HG03060 (cell line): ENCODE measurements at regions not wholly inside any gene's neighbourhood (a gene's known extent, or its start where the extent isn't known, plus 50 kb on each side); places are given as distances from the start of the nearest gene placed in this dataset.

Experiments
- ATAC-seq: cut with Tn5 transposase; IDR thresholded peaks from one replicate; pipeline ENCODE4 v1.9.1; 2021; ENCODE audit warnings: low read depth, moderate number of reproducible peaks; ENCODE audit not compliant: unreplicated experiment

DNA sequence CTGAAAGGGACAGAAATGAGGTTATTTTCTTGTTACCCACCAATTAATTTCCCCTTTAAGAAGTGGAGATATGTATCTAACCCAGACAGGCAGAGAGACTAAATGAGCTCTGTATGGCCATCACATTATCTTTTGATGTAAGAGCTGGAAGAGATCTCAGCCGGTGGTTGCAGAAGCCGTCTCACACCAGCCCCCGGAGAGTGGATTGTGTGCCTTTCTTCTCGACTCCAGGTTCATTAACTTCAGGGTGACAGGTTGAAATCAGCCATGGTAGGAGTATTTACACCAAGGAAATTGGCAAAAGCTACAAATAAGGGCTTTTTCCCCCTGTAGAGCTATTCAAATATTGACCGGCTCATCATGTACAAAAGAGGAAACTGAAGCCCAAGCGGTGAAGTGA is 580.3 kb upstream of the CADM1 start:
- ATAC-seq, result no peak

GRCh38 chr11:116082256-116082655 is 578.0 kb upstream of the CADM1 start:
- no peak for ATAC-seq

DNA sequence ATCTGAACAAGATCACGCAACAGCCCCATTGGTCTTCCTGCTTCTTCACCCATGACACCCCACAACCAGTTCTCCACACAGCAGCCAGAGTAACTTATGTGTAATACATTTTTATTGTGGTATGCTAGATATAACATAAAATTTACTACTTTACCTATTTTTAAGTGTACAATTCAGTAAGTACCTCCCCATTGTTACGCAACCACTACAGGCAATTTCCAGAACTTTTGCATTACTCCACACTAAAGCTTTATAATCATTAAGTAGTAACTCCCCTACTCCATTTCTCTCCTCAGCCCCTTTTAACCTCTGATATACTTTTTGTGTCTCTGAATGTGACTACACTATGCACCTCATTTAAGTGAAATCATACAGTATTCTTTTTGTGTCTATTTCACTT is 575.4 kb upstream of the CADM1 start:
- no peak for ATAC-seq

DNA sequence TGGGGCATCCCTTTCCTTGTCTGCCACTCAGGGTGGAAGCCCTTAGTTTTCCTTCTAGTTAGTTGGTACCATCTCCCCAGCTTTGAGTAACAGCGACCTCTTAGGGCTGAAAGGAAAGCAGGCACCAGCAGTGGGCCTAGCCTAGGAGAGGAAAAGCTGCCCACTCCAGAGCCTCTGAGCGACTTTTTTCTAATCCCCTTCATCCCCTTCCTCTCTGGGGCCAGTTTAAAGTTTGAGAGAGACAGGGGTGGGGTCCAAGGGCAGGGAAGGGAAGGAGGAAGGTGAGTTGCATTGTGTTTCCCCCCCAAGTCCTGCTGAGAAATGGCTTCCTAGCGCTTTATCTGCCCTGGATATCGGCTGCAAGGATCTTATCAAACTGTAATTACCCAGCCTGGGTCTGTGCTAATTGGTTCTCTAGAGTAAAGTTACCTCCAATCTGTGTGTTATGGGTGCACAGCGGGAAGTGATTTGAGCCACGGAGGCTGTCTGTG is 573.9 kb upstream of the CADM1 start:
- no peak for ATAC-seq

- ATAC-seq, result no peak
These were observed 572.9 kb upstream of the CADM1 start for GRCh38 chr11:116077092-116077491.

DNA sequence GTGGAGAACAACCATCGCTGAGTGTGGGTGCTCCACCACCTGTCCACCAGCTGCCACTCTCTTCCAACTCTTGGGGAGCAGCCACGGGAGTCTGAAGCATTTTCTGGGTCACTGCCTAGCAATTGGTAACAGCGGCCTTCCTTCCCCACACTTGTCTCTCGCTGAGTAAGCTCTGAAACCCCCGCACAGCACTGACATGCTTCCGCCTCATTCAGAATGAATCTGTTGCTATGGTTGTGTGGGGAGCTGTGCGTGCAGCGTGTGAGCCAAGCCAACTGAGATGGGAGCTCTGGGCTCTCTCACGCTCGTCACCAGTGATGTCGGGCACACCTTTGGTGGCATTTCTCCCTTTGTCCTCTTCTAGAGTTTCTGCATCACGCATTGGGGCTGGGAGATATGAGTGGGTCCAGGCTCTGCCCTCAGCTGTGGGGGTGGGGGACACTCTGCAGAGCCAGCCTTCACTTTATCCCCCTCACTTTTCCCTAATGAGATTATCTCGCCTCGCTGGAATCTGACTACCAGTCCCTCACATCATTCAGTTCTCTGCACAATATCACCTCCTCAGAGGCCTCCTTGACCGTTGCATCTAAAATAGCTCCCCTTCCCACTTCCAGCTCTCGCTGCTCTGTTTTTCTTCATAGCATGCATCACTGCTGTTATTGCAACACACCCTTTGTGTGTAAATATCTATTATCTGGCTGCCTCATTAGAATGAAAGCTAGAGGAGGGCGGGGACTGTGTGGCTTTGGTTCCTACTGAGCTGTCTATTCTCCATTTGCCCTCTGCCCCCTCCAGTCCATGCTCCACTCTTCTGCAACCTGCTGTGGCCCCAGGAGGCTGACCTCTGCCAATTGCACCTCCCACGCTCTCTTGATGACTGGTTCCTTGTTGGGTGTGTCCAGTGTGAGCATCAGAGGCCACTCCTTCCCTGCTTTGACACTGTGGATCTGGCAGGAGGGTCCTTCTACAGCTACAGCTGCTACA is 569.9 kb upstream of the CADM1 start:
- ATAC-seq, result peak; percentile 64

DNA sequence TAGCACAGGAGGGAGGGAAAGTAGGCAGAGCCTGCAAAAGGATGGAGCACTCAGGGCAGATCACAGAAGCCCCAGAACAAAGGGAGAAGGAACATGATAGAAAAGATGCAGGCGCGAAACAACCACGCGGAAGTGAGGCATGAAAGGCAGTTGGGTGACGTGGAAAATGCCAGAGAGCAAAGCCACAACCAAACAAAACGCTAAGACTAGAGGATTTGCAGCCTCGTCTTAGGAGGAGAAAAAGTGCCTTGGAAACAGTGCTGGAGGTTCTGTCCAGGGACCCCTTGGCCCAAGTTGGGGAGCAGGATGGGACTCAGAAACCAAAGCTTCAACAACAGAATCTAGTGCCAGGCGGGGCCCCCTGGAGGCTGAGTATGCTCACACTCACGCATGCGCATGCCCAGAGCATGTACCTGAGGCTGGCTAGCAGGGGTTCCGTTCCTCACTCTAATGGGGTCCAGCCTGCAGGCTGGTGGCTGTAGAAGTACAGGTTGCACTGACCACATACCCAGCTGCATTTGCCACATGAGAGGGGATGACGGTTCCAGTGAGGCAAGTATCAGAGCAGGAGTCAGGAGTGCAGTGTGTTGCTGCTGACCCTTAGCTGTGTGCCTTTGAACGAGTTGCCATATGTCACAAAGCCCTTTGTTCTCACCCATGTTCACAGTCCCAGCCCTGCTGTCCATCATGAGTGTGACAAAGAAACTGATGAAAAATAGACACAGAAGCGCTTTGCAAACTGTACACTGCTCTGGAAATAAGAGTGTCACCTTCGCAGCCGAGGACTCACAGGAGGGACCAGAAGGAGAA is 568.6 kb upstream of the CADM1 start:
- no peak for ATAC-seq

DNA sequence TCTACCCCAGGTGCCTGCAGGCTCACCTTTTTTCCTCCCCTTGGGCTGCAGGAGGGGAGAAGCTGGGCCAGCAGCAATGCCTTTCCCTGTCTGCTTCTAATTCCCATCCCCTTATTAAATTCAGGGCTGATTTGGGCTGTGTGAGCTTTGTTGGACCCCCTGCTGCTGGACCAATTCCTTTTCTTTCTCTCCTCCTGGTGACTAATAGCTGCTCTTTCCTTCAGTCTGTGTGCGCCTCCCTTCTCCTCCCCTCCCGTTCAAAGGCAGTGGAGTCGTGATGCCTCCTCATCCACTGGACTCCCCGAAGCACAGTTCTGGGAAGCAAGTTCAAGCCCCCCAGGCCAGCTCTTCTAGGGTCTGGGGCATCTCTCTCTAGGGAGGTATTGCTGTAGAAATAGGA is 567.9 kb upstream of the CADM1 start:
- ATAC-seq, result no peak

DNA sequence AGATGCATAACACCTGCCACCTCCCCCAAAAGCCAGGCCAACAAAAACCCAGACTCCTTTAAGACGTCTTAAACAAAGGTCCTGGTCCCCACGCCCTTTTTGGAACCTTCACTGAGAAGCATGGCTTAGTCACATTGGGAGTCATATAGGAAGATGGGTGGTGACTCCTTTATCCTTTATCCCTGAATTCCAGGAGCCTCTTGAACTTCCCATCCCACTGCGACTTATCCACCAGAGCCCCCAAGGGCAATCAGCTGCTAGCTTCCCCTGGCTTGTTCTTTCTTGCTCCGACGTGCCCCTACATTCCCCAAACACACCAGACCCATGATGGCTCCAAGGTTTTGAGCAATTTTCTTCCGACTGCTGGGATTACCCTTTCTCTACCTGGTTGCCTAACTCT is 567.0 kb upstream of the CADM1 start:
- ATAC-seq, result no peak

DNA sequence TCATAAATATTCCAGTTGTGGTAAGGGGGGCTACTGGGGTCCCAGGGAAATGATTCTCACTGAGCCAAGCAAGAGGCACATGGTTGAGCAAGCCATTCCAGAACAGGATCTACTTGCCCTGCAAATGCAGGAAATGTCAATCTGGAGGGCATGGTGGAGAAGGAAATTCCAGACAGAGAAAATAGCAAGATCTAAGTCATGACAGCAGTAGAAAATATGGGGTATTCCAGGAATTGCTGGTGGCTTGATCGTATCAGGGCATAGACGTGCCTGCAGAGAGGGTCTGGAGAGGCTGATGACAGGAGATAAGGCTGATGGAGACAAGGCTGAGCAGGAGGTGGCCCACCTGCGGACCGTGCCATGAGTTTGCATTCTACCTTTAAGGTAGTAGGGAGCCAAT is 566.3 kb upstream of the CADM1 start:
- no peak for ATAC-seq

DNA sequence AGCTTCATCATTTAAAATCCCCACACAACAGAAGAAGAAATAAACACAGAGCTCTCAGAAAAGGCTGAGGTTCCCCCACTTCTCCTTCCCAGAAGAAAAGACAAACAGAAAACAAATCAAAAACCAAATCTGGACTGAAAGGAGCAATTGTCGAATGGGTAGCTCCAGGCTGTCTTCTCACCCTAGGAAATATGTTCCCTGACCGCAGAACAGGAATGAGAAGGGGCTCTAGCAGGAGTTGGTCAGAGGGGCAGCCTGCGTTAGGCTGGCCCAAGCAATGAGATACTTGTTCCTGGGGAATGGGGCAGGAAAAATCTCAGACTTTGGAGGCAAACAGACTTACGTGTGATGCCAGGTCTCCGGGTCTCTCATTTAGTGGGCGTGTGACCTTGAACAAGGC is 562.6 kb upstream of the CADM1 start:
- no peak for ATAC-seq

GRCh38 chr11:116065986-116066385 is 561.8 kb upstream of the CADM1 start:
- no peak for ATAC-seq

GRCh38 chr11:116065191-116065895 is 561.1 kb upstream of the CADM1 start:
- ATAC-seq, result no peak

GRCh38 chr11:116062490-116063171 is 558.4 kb upstream of the CADM1 start:
- no peak for ATAC-seq

- no peak for ATAC-seq
These were observed 557.9 kb upstream of the CADM1 start for GRCh38 chr11:116062129-116062489.

DNA sequence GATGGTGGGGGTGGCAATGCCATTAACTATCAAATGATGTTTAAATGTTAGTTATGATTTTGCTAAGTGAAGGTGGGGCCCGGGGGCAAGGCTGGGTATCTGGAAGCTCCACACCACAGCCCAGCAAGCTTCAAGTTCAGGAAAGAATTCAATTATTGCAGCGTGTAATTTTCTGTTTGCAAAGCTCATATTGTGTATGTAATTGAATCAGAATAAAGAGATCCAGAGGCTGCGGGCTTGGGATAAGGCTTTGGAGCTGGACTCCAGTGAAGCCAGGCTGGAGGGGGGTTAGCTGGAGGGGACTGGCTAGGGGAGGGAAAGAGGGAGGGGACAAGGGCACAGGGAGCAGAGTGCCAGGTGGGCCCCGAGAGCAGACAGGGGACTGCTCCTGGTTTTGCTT is 557.1 kb upstream of the CADM1 start:
- ATAC-seq, result no peak

- no peak for ATAC-seq
These were observed 555.7 kb upstream of the CADM1 start for GRCh38 chr11:116059919-116060318.

DNA sequence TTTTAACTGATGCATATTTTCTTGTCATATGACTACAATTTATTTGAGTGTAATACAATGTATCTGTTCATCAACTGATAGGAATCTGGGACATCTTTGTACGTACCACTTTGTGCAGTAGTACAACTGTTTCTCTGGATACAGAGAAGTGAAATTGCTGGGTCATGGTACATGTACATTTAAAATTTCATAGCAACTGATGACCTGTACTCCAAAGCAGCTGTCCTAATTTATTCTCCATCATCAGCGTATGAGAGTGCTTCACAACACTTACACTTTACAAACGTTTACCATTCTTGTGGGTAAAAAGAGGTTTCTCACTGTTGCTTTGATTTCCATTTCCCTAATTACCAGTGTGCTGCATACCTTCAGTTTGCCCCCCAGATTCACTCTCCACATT is 552.8 kb upstream of the CADM1 start:
- no peak for ATAC-seq

DNA sequence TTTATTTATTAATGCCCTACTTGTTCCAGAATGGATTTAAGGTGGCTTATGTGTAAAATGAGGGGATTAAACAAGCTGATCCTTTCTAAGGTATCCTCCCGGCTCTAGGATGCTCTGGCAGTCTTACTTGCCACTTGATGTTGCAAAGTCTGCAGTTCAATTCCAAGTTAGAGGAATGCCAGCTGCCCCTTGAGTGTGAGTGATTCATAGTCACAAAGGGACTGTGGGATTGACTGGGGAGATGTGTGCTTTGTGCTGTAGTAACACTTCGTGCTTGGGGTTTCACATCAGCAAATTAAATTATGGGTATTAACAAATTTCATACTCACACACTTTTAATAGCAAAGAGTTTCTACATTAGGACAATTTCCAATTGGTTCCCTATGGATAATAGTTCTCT is 550.8 kb upstream of the CADM1 start:
- no peak for ATAC-seq

- ATAC-seq, result no peak
These were observed 549.3 kb upstream of the CADM1 start for GRCh38 chr11:116053548-116053919.
